ENCODE measurements at regions not wholly inside any gene's neighbourhood (a gene's known extent, or its start where the extent isn't known, plus 50 kb on each side); places are given as distances from the start of the nearest gene placed in this dataset.

- Histone ChIP-seq H3K9me3 (ENCODE audit: control insufficient read depth, insufficient read depth, low read depth, low read length) (no peaks in the 10 kb centered on the region), H3K4me3 (ENCODE audit: low read depth in 2 of 2, low read length in 2 of 2) (no peak overlapping the region), H3K4me1 (ENCODE audit: control insufficient read depth, insufficient read depth, low read length) (peaks cover 44% of the 10 kb centered on the region), H3K27me3 (ENCODE audit: control insufficient read depth, insufficient read depth, low read length) (no peaks in the 10 kb centered on the region), H3K36me3 (ENCODE audit: control insufficient read depth, insufficient read depth, low read length) (no peaks in the 10 kb centered on the region), H3K27ac (ENCODE audit: low read length) (peak overlapping the region; percentile 54; the same call in 1 of the 2 replicates)
- TF ChIP-seq REST (IDR thresholded peaks at IDR 0.05; ENCODE audit: insufficient read depth in 1 of 2, low read depth in 2 of 2, low read length in 1 of 2) (no peak), TCF7L2 (IDR thresholded peaks at IDR 0.05; ENCODE audit: low read depth, low read length) (no peak), SIN3A (IDR thresholded peaks at IDR 0.05; ENCODE audit: borderline replicate concordance, insufficient read depth, low read depth, low read length) (no peak), CTCF (IDR thresholded peaks at IDR 0.05) (no peak; the same call in 1 of the 2 replicates), POLR2AphosphoS5 (IDR thresholded peaks at IDR 0.05; ENCODE audit: low read depth, low read length) (no peak)
- CTCF ChIA-PET = interaction anchor here (0.7 kb wide), 1 partner anchor 364 kb away, joined by 6 read pairs; no protein-coding TSS in a partner anchor
- BruUV-seq (replicated peaks) = no TSS peak
- in situ Hi-C loops (cut with HindIII; ENCODE audit: low pct_unique_long_range_greater_than_20kb, low sequenced_read_pairs) = no loop called here
- DNase-seq (ENCODE audit: low read depth, low spot score) (no peak), ATAC-seq (no peak)
- intact Hi-C loops (cut with micrococcal nuclease; ENCODE audit: unreplicated experiment) = no loop called here
- POLR2A ChIA-PET = interaction anchor here (0.6 to 0.7 kb wide), 2 partner anchors 36 to 419 kb away, joined by 4 to 5 read pairs; no protein-coding TSS in a partner anchor
Measured at GRCh38 chr16:85528528-85529387, 84.4 kb upstream of the GSE1 start.

GRCh38 chr16:85529489-85530369 is 83.4 kb upstream of the GSE1 start:
- intact Hi-C loops (cut with micrococcal nuclease; ENCODE audit: unreplicated experiment) (no loop called here), in situ Hi-C loops (cut with HindIII; ENCODE audit: low pct_unique_long_range_greater_than_20kb, low sequenced_read_pairs) (no loop called here)

More at GRCh38 chr16:85529489-85530369, 83.4 kb upstream of the GSE1 start:
- Histone ChIP-seq H3K36me3 (ENCODE audit: control insufficient read depth, insufficient read depth, low read length) (no peaks in the 10 kb centered on the region), H3K27ac (ENCODE audit: low read length) (peak overlapping the region; percentile 51; the same call in 1 of the 2 replicates), H3K4me1 (ENCODE audit: control insufficient read depth, insufficient read depth, low read length) (peaks cover 34% of the 10 kb centered on the region), H3K4me3 (ENCODE audit: low read depth in 2 of 2, low read length in 2 of 2) (no peak overlapping the region), H3K27me3 (ENCODE audit: control insufficient read depth, insufficient read depth, low read length) (no peaks in the 10 kb centered on the region), H3K9me3 (ENCODE audit: control insufficient read depth, insufficient read depth, low read depth, low read length) (no peaks in the 10 kb centered on the region)
- ATAC-seq (no peak), DNase-seq (ENCODE audit: low read depth, low spot score) (no peak)
- ChIA-PET POLR2A (no interaction called here), CTCF (no interaction called here)
- TF ChIP-seq SIN3A (IDR thresholded peaks at IDR 0.05; ENCODE audit: borderline replicate concordance, insufficient read depth, low read depth, low read length) (no peak), REST (IDR thresholded peaks at IDR 0.05; ENCODE audit: insufficient read depth in 1 of 2, low read depth in 2 of 2, low read length in 1 of 2) (no peak), TCF7L2 (IDR thresholded peaks at IDR 0.05; ENCODE audit: low read depth, low read length) (no peak), POLR2AphosphoS5 (IDR thresholded peaks at IDR 0.05; ENCODE audit: low read depth, low read length) (no peak), CTCF (IDR thresholded peaks at IDR 0.05) (no peak)
- BruUV-seq (replicated peaks) = no TSS peak
